ENCODE measurements at regions not wholly inside any gene's neighbourhood (a gene's known extent, or its start where the extent isn't known, plus 50 kb on each side); places are given as distances from the start of the nearest gene placed in this dataset.
"Not testable (repeated sequence)": the region's sequence is repeated elsewhere in the genome, so short reads cannot be mapped to it uniquely, and the experiment has no call there.

DNA sequence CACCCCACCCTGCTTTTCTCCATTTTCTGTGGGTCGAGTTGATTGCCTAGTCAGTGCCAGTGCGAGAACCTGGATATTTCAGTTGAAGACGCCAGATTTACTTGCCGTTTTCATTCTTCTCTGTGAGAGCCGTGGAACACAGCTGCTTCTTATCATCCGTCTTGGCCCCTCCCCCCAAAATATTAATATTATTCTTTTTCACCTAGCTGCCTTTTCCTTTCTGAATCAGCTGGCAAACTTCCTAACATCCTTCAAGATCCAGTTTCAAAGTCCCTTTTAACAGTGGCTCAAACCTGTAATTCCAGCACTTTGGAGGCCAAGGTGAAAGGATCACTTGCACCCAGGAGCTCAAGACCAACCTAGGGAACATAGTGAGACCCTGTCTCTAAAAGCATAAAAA, 117.1 kb upstream of the RASA1 start:
- DNase-seq = no peak

DNA sequence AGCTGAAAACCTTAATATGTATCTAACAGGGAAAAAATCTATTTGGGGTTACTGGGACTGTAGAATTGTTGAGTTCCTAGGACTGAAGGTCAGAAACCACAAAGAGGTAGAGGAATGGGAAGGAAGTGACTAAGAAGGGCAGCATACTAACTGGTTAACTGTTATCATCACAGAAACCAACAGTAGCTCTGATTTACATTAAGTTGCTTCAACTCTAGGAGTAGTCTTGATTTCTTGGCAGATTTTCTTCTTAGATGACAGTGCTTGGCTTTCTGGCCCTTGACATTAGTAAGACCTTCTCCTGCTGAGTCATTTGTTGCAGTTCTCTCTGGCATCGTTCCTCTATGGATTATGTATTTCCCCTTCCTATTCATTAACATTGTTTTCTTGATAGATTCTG, 116.1 kb upstream of the RASA1 start:
- DNase-seq = no peak

GRCh38 chr5:87152886-87153285, 114.8 kb upstream of the RASA1 start:
- no peak for DNase-seq

DNA sequence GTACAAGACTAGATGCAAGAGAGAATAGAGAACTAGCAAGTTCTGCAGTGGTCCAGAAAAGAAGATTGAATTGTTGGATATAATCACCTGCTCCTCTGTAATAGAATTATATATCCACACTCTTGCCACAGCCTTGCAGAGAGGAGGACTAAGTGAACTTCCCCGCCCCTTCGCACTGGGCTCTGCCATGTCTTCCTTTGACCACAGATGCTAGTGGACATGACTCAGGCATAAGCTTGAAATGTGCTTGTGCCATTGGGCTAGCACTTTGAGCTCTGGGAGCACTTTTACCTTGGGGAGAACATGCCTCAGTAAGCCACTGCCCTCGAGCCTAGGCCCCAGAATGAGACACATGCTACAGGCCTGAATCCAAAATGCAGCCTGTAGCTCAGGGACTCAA, 113.5 kb upstream of the RASA1 start:
- DNase-seq = no peak

DNA sequence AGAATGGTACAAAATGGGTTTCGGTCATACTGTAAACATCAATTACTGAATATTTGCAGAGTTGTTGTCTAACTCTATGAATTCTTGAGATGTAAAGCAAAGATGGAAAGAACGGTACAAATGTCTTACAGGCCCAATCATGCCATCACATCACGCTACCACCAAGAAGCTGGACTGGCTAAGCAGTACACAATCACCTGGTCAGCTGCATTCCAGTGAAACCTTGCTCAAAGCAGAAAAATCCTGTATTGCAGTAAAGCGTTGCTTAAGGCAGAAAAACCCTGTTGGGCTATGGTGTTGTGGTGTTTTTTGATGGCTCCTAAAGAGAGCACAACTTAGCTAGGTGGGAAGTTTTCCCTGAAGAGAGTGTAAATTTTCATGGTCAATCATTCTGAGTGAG, 112.6 kb upstream of the RASA1 start:
- DNase-seq = no peak

DNA sequence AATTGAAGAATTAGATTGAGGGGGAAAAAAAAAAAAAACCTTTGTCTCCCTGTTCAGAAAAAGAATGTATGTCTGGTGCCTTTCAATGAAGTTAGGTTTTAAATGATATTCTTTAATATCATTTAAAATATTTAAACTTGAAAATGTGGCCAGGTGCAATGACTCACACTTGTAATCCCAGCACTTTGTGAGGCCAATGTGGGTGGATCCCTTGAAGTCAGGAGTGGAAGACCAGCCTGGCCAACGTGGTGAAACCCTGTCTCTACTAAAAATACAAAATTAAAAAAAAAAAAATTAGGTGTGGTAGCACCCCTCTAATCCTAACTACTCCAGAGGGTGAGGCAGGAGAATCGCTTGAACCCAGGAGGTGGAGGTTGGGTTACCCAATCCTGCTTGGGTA, 111.1 kb upstream of the RASA1 start:
- no peak for DNase-seq

DNA sequence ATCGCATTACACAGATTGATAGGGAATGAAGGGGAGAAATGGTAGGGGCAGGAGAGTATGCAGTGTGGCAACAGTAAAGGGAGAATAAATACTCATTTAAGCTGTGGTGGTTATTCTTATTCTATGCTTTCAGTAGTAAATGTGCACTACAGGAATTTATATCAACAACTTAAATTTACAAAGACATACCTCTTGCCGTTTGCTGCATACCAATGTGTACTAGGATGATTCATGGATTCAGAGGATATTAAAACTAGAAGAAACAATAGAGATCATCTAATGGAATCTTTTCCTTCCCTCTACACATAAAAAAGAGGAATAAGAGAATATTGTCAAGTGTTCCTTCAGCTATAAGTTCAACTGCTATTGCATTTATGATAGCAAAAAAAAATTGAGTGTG, 103.3 kb upstream of the RASA1 start:
- DNase-seq = no peak

GRCh38 chr5:87169300-87169991, 98.2 kb upstream of the RASA1 start:
- DNase-seq = no peak

GRCh38 chr5:87170799-87171198, 96.9 kb upstream of the RASA1 start:
- DNase-seq = no peak

DNA sequence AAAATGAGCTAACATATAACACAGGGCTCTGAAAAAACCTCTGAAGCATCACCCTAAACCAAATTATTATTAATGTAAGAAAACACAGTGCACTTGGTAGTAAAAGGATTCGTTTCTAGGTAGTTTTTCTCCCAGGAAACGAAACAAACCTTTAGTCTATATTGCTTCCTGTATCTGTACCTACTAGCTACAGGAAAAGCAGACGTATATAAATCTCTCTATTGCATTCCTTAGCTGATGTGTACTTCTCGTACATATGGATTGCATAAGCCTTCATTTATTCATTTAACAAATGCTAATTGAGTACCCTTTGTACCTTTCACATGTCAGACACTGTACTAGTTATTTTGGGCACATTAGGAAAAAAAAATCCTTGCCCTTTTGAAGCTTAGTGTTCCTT, 85.0 kb upstream of the RASA1 start:
- DNase-seq = no peak

GRCh38 chr5:87183896-87184295, 83.8 kb upstream of the RASA1 start:
- DNase-seq = no peak

DNA sequence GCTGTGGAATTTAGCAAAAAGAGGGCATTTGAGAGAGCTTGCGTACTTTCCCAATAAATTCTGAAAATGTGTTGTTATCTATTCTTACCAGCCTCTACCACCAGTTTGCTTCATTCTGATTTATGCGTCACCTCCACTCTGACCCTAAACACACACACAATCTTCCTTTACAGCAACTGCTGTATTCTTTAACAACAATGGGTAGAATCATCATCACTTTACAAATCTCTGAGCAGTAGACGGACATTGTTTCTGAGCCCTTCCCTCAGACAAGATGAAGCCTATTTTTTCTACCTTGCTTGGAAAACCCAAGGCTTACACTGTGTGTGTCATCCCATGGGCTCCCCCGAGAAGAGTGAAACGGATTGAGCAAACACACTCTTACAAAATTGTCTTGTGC, 83.1 kb upstream of the RASA1 start:
- DNase-seq = no peak

DNA sequence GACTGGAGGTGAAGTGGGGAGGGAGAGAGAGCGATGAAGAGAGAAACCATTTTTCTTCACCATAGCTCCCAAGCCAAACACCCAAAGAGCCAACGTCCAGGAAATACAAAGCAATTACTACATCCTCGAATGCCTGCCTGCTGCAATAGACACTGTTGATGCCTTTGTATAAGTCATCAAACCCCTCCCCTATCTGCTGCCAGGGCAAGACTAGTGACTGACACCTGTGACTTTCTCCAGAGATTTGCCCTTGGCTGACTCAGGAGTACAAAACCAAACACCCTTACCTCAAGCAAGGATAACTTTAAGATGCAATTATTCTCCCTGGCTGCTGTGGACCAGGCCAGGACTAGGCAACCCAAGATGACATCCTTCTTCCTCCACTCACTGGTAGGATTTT, 81.8 kb upstream of the RASA1 start:
- no peak for DNase-seq

DNA sequence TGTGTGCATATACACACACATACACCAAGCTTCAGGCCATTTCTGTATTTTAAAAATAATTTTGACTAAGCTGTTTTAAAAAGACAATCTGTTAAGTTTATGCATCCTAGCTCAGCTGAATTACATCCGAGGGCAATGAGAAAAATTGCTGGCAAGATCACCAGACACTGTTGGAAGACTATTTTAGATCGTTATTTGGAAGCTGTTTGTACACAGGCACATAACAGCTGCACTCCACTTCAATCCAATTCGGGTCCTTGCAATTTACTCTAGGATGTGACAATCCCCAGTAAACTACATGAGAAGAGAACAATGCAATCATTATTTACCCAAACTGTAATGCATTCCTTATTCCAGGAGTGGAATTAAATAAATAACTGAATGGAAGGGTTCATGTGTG, 79.3 kb upstream of the RASA1 start:
- no peak for DNase-seq

GRCh38 chr5:87190041-87190440, 77.6 kb upstream of the RASA1 start:
- no peak for DNase-seq

DNA sequence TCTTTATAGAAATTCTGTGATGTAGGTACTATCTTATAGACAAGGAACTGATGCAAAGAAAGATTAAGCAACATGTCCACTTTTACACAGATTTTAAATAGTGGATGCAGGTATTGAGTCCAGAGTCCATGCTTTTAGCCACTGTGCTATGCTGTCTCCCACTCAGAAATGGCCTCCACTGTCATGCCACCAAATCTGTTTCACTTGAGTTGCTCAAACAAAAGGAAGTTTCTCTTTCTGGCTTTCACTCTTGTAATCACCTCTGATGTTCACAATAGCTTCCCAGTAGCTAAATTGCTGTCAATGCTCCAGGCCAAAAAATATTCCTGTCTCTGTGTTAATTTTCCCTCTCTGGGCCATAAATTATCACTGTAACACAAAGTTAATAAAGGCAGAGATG, 77.0 kb upstream of the RASA1 start:
- no peak for DNase-seq

GRCh38 chr5:87191645-87192044, 76.0 kb upstream of the RASA1 start:
- no peak for DNase-seq

DNA sequence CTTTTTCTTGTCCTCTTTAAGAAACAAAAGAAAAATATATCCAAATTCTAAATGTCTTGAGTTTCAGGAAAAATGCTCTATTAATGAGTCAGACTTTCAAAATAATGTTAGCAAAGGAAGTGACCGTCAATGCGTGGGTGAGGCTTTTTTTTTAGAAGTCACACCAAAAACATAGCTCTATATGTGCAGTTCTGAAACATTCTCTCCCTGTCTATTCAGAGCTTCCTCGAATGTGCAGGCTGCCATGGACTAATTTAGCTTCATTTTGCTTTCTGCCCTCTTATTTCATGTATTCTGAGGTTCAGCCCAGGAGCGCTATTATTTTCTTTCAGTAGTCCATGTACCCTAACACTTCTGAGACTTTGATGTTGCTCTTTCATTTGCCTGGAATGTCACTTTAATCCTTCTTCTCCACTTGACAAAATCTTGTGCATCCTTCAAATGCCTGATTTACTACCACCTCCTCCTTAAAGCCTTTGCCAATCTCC, 72.5 kb upstream of the RASA1 start:
- no peak for DNase-seq

DNA sequence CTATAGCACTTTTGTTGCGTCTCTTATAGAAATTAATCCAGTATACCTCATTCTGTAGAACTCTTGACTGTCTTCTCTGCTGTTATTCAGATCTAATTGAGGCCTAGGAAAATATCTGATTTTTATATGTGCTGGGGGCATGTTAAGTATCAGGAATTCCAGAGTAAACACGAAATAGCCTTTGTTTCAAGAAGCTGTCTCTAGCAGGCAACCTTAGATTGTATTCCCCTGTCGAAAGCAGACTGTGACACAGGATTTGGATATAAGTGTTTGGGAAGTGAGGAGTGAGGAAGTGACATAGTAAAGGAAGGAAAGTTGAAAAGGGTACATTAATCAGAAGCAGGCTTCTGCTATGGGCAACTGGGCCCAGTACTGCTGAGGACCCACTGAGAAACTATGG, 72.1 kb upstream of the RASA1 start:
- DNase-seq = no peak

GRCh38 chr5:87198010-87198409, 69.7 kb upstream of the RASA1 start:
- no peak for DNase-seq

GRCh38 chr5:87199246-87199645, 68.4 kb upstream of the RASA1 start:
- DNase-seq = not testable (repeated sequence)

DNA sequence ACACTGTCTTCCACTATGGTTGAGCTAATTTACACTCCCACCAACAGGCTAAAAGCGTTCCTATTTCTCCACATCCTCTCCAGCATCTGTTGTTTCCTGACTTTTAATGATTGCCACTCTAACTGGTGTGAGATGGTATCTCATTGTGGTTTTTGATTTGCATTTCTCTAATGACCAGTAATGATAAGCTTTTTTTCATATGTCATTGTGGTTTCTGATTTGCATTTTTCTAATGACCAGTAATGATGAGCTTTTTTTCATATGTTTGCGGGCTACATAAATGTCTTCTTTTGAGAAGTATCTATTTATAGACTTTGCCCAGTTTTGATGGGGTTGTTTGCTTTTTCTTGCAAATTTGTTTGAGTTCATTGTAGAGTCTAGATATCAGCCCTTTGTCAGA, 68.0 kb upstream of the RASA1 start:
- not testable (repeated sequence) for DNase-seq

GRCh38 chr5:87210076-87210475, 57.6 kb upstream of the RASA1 start:
- DNase-seq = no peak

- DNase-seq = no peak
Measured at GRCh38 chr5:87210743-87211142, 56.9 kb upstream of the RASA1 start.

DNA sequence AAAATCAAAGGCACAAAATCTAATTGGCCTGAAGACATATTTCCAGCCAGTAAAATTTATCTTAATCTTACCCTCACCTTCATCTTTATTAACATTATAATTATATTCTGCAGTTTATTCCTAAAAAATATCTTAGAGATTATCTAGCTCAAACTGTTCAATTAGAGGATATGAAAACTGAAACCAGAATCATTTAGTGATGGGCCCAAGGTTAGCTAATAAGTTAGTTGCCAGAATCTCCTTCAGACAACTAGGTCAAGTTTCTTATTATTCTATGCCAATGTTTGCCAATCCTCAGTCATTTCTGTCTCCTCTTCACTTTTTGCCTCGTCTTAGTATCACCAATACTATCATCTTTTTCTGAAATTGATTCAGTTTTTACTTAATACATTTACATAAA, 56.0 kb upstream of the RASA1 start:
- no peak for DNase-seq

- DNase-seq = not testable (repeated sequence)
Measured at GRCh38 chr5:87212183-87212582, 55.5 kb upstream of the RASA1 start.
